Endothelial cell of umbilical vein (primary cell): ENCODE measurements at regions not wholly inside any gene's neighbourhood (a gene's known extent, or its start where the extent isn't known, plus 50 kb on each side); places are given as distances from the start of the nearest gene placed in this dataset.

Source experiments
- BruUV-seq: library from RNA; stranded (reverse); fragments of 400-500 nt; replicated peaks from 2 replicates; lab custom pipeline; 2021; lab: Mats Ljungman, UMichigan
- CTCF ChIA-PET: fragments of 300-600, 350-600 bp; sonication (Branson Sonifier 250); formaldehyde crosslinking; loops from one replicate; lab custom pipeline; 2021; ENCODE audit warnings: antibody characterized with exemption, inconsistent platforms; lab: Charles Lee
- POLR2A ChIA-PET: fragments of 300-600, 350-600 bp; sonication (Branson Sonifier 250); formaldehyde crosslinking; loops from one replicate; lab custom pipeline; 2021; ENCODE audit warnings: antibody characterized with exemption, inconsistent platforms; lab: Charles Lee
- DNase-seq: peaks from one replicate; pipeline ENCODE4 v3.0.0-alpha.2; 2011; ENCODE audit warnings: low read depth, low spot score
- FAIRE-seq: peaks from 2 replicates; lab custom pipeline; 2011; peaks lifted over from hg19 to GRCh38; lab: Jason Lieb, UNC
- H2AFZ ChIP-seq: 2 replicates; pipeline ENCODE4 v1.6.0; 2012; ENCODE audit warnings: low read depth, low read length, control low read depth, inconsistent platforms
- H3K27ac ChIP-seq: 2 replicates; pipeline ENCODE4 v1.5.1; 2011; ENCODE audit warnings: low read depth, mild to moderate bottlenecking, control low read depth, low read length, moderate library complexity; ENCODE audit not compliant: insufficient read depth
- H3K27me3 ChIP-seq, 2 experiments: 2 replicates each; pipeline versions ENCODE4 v1.6.0 to v1.6.1; 2011; ENCODE audit warnings: low read length in 2 of 2, mixed read lengths in 1 of 2; ENCODE audit not compliant: control insufficient read depth in 2 of 2, insufficient read depth in 2 of 2
- H3K36me3 ChIP-seq, 2 experiments: 2 replicates in 1 of 2; 3 replicates in 1 of 2; pipeline ENCODE4 v1.5.1; 2011; ENCODE audit warnings: low read length in 2 of 2, mild to moderate bottlenecking in 1 of 2, moderate library complexity in 1 of 2; ENCODE audit not compliant: control insufficient read depth in 2 of 2, insufficient read depth in 2 of 2; ENCODE audit errors: extremely low read depth in 1 of 2
- H3K4me1 ChIP-seq: 3 replicates; pipeline ENCODE4 v1.5.1; 2011; ENCODE audit warnings: mild to moderate bottlenecking, low read length; ENCODE audit not compliant: control insufficient read depth, insufficient read depth; ENCODE audit errors: extremely low read depth
- H3K4me2 ChIP-seq: 2 replicates; pipeline ENCODE4 v1.6.1; 2011; ENCODE audit warnings: low read length, control low read depth, mixed read lengths; ENCODE audit not compliant: insufficient read depth
- H3K4me3 ChIP-seq, 3 experiments: fragments of 200-600 bp in 1 of 3; sonication (generic), shearing (Covaris generic) in 1 of 3; replicated peaks in 1 of 3; 2 replicates each; pipeline ENCODE4 v1.5.1; 2011 to 2016; ENCODE audit warnings: control low read depth in 3 of 3, low read length in 3 of 3, mild to moderate bottlenecking in 2 of 3, inconsistent platforms in 1 of 3, low read depth in 1 of 3, moderate library complexity in 1 of 3; ENCODE audit not compliant: insufficient read depth in 1 of 3
- H3K79me2 ChIP-seq: 2 replicates; pipeline ENCODE4 v1.6.0; 2012; ENCODE audit warnings: low read length, inconsistent platforms; ENCODE audit not compliant: control insufficient read depth, insufficient read depth
- H3K9ac ChIP-seq: replicated peaks from 2 replicates; pipeline ENCODE3; 2011; ENCODE audit warnings: low read length, control low read depth; ENCODE audit not compliant: insufficient read depth; ENCODE audit errors: extremely low read depth
- H3K9me1 ChIP-seq: replicated peaks from 3 replicates; pipeline ENCODE4 v1.6.0; 2011; ENCODE audit warnings: mild to moderate bottlenecking, low read length; ENCODE audit not compliant: control insufficient read depth, insufficient read depth; ENCODE audit errors: extremely low read depth
- H3K9me3 ChIP-seq: replicated peaks from 2 replicates; pipeline ENCODE4 v1.5.1; 2012; ENCODE audit warnings: low read length, inconsistent platforms; ENCODE audit not compliant: control insufficient read depth, insufficient read depth
- H4K20me1 ChIP-seq: replicated peaks from 2 replicates; pipeline ENCODE3; 2011; ENCODE audit warnings: mild to moderate bottlenecking, low read length; ENCODE audit not compliant: control insufficient read depth, insufficient read depth; ENCODE audit errors: extremely low read depth
- CTCF ChIP-seq, 2 donors: IDR thresholded peaks; 1 replicate in 1 of 2; 2 replicates in 1 of 2; pipeline ENCODE4 v1.5.1; 2011; ENCODE audit warnings: low read length in 2 of 2, mild to moderate bottlenecking in 2 of 2, moderate library complexity in 2 of 2, control low read depth in 1 of 2, inconsistent platforms in 1 of 2, low read depth in 1 of 2; ENCODE audit not compliant: insufficient read depth in 1 of 2; ENCODE audit errors: extremely low read depth in 1 of 2
- EZH2 ChIP-seq: IDR thresholded peaks from 2 replicates; pipeline ENCODE4 v1.6.1; 2012; ENCODE audit warnings: borderline replicate concordance, low read depth, mild to moderate bottlenecking, moderate library complexity, low read length, inconsistent platforms; ENCODE audit not compliant: severe bottlenecking
- FOS ChIP-seq: IDR thresholded peaks from 2 replicates; pipeline ENCODE4 v1.6.1; 2011; ENCODE audit warnings: mild to moderate bottlenecking, low read length, moderate library complexity, borderline replicate concordance; ENCODE audit not compliant: insufficient read depth
- GATA2 ChIP-seq: IDR thresholded peaks from 2 replicates; pipeline ENCODE4 v1.7.0; 2011; ENCODE audit warnings: low read depth, mild to moderate bottlenecking, moderate library complexity, mixed read lengths, low read length; ENCODE audit not compliant: insufficient read length, insufficient read depth
- JUN ChIP-seq: IDR thresholded peaks from 2 replicates; pipeline ENCODE4 v1.6.1; 2011; ENCODE audit warnings: borderline replicate concordance, low read depth; ENCODE audit not compliant: insufficient read length, insufficient read depth
- MAX ChIP-seq: IDR thresholded peaks from 2 replicates; pipeline ENCODE4 v1.6.1; 2011; ENCODE audit not compliant: insufficient read depth, insufficient read length
- MYC ChIP-seq: IDR thresholded peaks from one replicate; pipeline ENCODE4 v1.6.1; 2011; ENCODE audit warnings: mild to moderate bottlenecking, low read depth, low read length
- POLR2A ChIP-seq: IDR thresholded peaks from 2 replicates; pipeline ENCODE4 v1.6.1; 2012; ENCODE audit warnings: low read depth, mild to moderate bottlenecking, control low read depth, low read length
- POLR2AphosphoS5 ChIP-seq: IDR thresholded peaks from 2 replicates; pipeline ENCODE4 v1.6.1; 2012; ENCODE audit warnings: low read depth, mild to moderate bottlenecking, control low read depth, low read length, moderate library complexity; ENCODE audit not compliant: insufficient read depth
- dilution Hi-C: fragments of 300-500 bp; cut with MboI; formaldehyde crosslinking; loops from one replicate; pipeline ENCODE4 v1.15.0; 2019; ENCODE audit warnings: low sequenced_read_pairs; ENCODE audit not compliant: extremely low pct_ligation_motif_present
- intact Hi-C: fragments of 100-400 bp; cut with micrococcal nuclease; formaldehyde crosslinking; loops from one replicate; pipeline ENCODE4 v1.10.0; 2022

GRCh38 chr2:53379547-53379946, 388.1 kb upstream of the CHAC2 start:
- Histone ChIP-seq H3K9me1 (no peaks in the 10 kb centered on the region), H3K9me3 (no peaks in the 10 kb centered on the region), H4K20me1 (no peaks in the 10 kb centered on the region), H3K36me3 (no peaks in the 10 kb centered on the region), H3K27ac (no peak overlapping the region), H3K4me3 (no peak overlapping the region), H3K4me1 (no peaks in the 10 kb centered on the region), H2AFZ (no peak overlapping the region), H3K9ac (no peak overlapping the region), H3K27me3 (no peaks in the 10 kb centered on the region), H3K4me2 (no peak overlapping the region), H3K79me2 (no peaks in the 10 kb centered on the region)
- ChIA-PET CTCF (no interaction called here), POLR2A (no interaction called here)
- intact Hi-C loops, result no loop called here
- TF ChIP-seq JUN (no peak), EZH2 (no peak), CTCF (IDR thresholded peaks at IDR 0.05; ENCODE audit: extremely low read depth in 1 of 2, insufficient read depth in 1 of 2, low read depth in 1 of 2, low read length in 2 of 2) (no peak), MAX (no peak), POLR2A (no peak), GATA2 (no peak), MYC (no peak), FOS (no peak), POLR2AphosphoS5 (no peak)
- FAIRE-seq, result no peak
- BruUV-seq, result no TSS peak
- DNase-seq, result no peak
- dilution Hi-C loops, result no loop called here
